ENCODE measurements at regions not wholly inside any gene's neighbourhood (a gene's known extent, or its start where the extent isn't known, plus 50 kb on each side); places are given as distances from the start of the nearest gene placed in this dataset.

DNA sequence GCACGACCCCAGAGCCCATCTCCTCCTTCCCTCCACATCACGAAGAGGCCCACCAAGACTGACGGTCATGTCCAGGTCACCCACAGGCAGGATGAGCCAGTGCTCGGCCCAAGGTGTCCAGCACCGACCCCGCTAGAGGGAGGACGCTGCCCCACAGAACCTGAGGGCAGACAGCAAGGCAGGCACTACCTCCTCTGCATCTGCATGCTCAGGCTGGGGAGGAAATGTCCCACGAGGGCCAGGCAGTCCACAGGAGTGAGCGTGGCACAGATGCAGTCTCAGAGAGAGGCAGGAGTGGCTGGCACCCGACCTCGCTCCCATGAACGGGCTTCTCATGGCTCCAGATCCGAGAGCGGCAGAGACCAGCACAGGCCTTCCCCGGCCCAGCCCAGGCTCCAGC is 133.2 kb downstream of the TUBA3C start:
- H3K4me3 ChIP-seq = no peak overlapping the region
- 20 to 83% (median 77%) methylated on average over 1 to 15 of the region's 15 CpGs for WGBS, 5 donors
- H3K36me3 ChIP-seq = no peaks in the 10 kb centered on the region
- peaks cover 0 to 21% (median under 1%) of the 10 kb centered on the region in 8 donors for H3K9me3 ChIP-seq
- H3K27ac ChIP-seq = no peak overlapping the region
- intact Hi-C loops (cut with DNase I; ENCODE audit: low total_unique reads) = no loop called here
- H3K4me1 ChIP-seq = no peaks in the 10 kb centered on the region
- H3K27me3 ChIP-seq (replicated peaks in 1 of 7) = no peaks in the 10 kb centered on the region
- TF ChIP-seq POLR2AphosphoS5 (IDR thresholded peaks at IDR 0.05) = no peak
- TF ChIP-seq, protein P1, sequence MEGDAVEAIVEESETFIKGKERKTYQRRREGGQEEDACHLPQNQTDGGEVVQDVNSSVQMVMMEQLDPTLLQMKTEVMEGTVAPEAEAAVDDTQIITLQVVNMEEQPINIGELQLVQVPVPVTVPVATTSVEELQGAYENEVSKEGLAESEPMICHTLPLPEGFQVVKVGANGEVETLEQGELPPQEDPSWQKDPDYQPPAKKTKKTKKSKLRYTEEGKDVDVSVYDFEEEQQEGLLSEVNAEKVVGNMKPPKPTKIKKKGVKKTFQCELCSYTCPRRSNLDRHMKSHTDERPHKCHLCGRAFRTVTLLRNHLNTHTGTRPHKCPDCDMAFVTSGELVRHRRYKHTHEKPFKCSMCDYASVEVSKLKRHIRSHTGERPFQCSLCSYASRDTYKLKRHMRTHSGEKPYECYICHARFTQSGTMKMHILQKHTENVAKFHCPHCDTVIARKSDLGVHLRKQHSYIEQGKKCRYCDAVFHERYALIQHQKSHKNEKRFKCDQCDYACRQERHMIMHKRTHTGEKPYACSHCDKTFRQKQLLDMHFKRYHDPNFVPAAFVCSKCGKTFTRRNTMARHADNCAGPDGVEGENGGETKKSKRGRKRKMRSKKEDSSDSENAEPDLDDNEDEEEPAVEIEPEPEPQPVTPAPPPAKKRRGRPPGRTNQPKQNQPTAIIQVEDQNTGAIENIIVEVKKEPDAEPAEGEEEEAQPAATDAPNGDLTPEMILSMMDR (IDR thresholded peaks at IDR 0.05 in 8 of 11, conservative IDR thresholded peaks at IDR 0.05 in 3 of 11) = no peak
- no peak for TF ChIP-seq POLR2A (IDR thresholded peaks at IDR 0.05)
- no peak for DNase-seq

- H3K9me3 ChIP-seq = peaks cover 0 to 5% (median 0%) of the 10 kb centered on the region in 8 donors
- intact Hi-C loops (cut with DNase I; ENCODE audit: low total_unique reads) = no loop called here
- WGBS, 5 donors = 25 to 58% (median 50%) methylated on average over 2 of the region's 2 CpGs
Observed at GRCh38 chr13:19023115-19023514, 158.5 kb downstream of the TUBA3C start.

GRCh38 chr13:19020988-19021387 is 160.6 kb downstream of the TUBA3C start:
- peaks cover 0 to 5% (median 0%) of the 10 kb centered on the region in 8 donors for H3K9me3 ChIP-seq
- no peak overlapping the region for H3K4me3 ChIP-seq
- no peaks in the 10 kb centered on the region for H3K27me3 ChIP-seq (replicated peaks in 1 of 7)
- 52 to 75% (median 64%) methylated on average over 4 of the region's 4 CpGs for whole genome bisulfite sequencing, 5 donors
- TF ChIP-seq, protein P1 (IDR thresholded peaks at IDR 0.05 in 8 of 11, conservative IDR thresholded peaks at IDR 0.05 in 3 of 11) = no peak
- TF ChIP-seq POLR2AphosphoS5 (IDR thresholded peaks at IDR 0.05) (no peak), POLR2A (IDR thresholded peaks at IDR 0.05) (no peak)
- DNase-seq = no peak
- no peak overlapping the region for H3K27ac ChIP-seq
- H3K36me3 ChIP-seq = no peaks in the 10 kb centered on the region
- intact Hi-C loops (cut with DNase I; ENCODE audit: low total_unique reads) = no loop called here
- no peaks in the 10 kb centered on the region for H3K4me1 ChIP-seq

More at GRCh38 chr13:19023115-19023514, 158.5 kb downstream of the TUBA3C start:
- Histone ChIP-seq H3K27me3 (replicated peaks in 1 of 7) (no peaks in the 10 kb centered on the region), H3K36me3 (no peaks in the 10 kb centered on the region), H3K27ac (no peak overlapping the region), H3K4me1 (no peaks in the 10 kb centered on the region), H3K4me3 (no peak overlapping the region)
- no peak for DNase-seq
- TF ChIP-seq, protein P1 (IDR thresholded peaks at IDR 0.05 in 8 of 11, conservative IDR thresholded peaks at IDR 0.05 in 3 of 11) = no peak
- no peak for TF ChIP-seq POLR2A (IDR thresholded peaks at IDR 0.05)

DNA sequence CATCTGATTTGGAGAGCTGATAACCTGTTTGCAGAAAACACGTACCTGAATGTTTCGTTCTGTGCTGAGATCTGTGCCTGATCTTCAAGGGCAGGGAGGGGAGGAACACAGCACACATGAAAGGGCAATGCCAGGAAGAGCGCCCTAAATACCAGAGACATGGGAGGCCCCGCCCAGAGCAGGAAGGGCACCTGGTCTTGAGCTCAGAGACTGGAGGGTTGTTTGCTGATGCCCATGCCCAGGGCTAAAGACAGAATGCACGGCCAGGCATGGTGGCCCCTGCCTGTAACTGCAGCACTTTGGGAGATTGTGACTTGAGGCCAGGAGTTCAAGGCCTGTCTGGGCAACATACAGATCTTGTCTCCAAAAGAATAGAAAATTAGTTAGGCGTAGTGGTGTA is 183.2 kb downstream of the TUBA3C start:
- H3K36me3 ChIP-seq = no peaks in the 10 kb centered on the region
- H3K9me3 ChIP-seq = peaks cover 0 to 66% (median 25%) of the 10 kb centered on the region in 8 donors
- no peaks in the 10 kb centered on the region for H3K27me3 ChIP-seq (replicated peaks in 1 of 7)
- H3K27ac ChIP-seq = no peak overlapping the region
- no peak overlapping the region for H3K4me3 ChIP-seq
- no peak for DNase-seq
- intact Hi-C loops (cut with DNase I; ENCODE audit: low total_unique reads) = no loop called here
- TF ChIP-seq, protein P1 (IDR thresholded peaks at IDR 0.05 in 8 of 11, conservative IDR thresholded peaks at IDR 0.05 in 3 of 11) = no peak
- TF ChIP-seq POLR2A (IDR thresholded peaks at IDR 0.05) (no peak), POLR2AphosphoS5 (IDR thresholded peaks at IDR 0.05) (no peak)
- H3K4me1 ChIP-seq = no peaks in the 10 kb centered on the region
- 62 to 80% (median 76%) methylated on average over 6 of the region's 6 CpGs for WGBS, 5 donors
